ENCODE measurements at regions not wholly inside any gene's neighbourhood (a gene's known extent, or its start where the extent isn't known, plus 50 kb on each side); places are given as distances from the start of the nearest gene placed in this dataset.

GRCh38 chr3:113111011-113111707, 100.2 kb upstream of the BOC start:
- no peaks in the 10 kb centered on the region for H3K27me3 ChIP-seq (ENCODE audit: control insufficient read depth, extremely low read depth, insufficient read depth, low read length)
- H3K9ac ChIP-seq (ENCODE audit: control insufficient read depth, extremely low read depth, insufficient read depth, low read length), result no peak overlapping the region
- H3K27ac ChIP-seq (ENCODE audit: control insufficient read depth, insufficient read depth, low read length), result no peak overlapping the region
- FAIRE-seq (peak; percentile 86), DNase-seq (ENCODE audit: low read depth, low spot score) (no peak)
- peaks cover 5% of the 10 kb centered on the region for H3K4me1 ChIP-seq (ENCODE audit: control insufficient read depth, extremely low read depth, insufficient read depth, low read length)
- no peaks in the 10 kb centered on the region for H3K9me1 ChIP-seq (ENCODE audit: control insufficient read depth, extremely low read depth, insufficient read depth, low read length)
- H2AFZ ChIP-seq (ENCODE audit: control insufficient read depth, low read length), result no peak overlapping the region
- H3K79me2 ChIP-seq (ENCODE audit: control insufficient read depth, insufficient read depth, low read length), result no peaks in the 10 kb centered on the region
- H3K4me2 ChIP-seq (ENCODE audit: control insufficient read depth, extremely low read depth, insufficient read depth, low read depth, low read length), result no peak overlapping the region
- no peak overlapping the region for H3K4me3 ChIP-seq (ENCODE audit: control insufficient read depth in 2 of 3, extremely low read depth in 1 of 3, insufficient read depth in 2 of 3, low read depth in 1 of 3, low read length in 3 of 3)
- no peaks in the 10 kb centered on the region for H4K20me1 ChIP-seq (ENCODE audit: control insufficient read depth, extremely low read depth, insufficient read depth, low read length)
- dilution Hi-C loops (cut with MboI; ENCODE audit: extremely low pct_ligation_motif_present, low sequenced_read_pairs), result no loop called here
- H3K36me3 ChIP-seq (ENCODE audit: control insufficient read depth in 2 of 2, extremely low read depth in 1 of 2, insufficient read depth in 2 of 2, low read length in 2 of 2), result no peaks in the 10 kb centered on the region
- H3K9me3 ChIP-seq (ENCODE audit: control insufficient read depth, low read depth, low read length), result no peaks in the 10 kb centered on the region
- TF ChIP-seq EZH2 (IDR thresholded peaks at IDR 0.05; ENCODE audit: low read length) (no peak), CTCF (optimal IDR thresholded peaks at IDR 0.05 in 1 of 3, IDR thresholded peaks at IDR 0.05 in 1 of 3, conservative IDR thresholded peaks at IDR 0.05 in 1 of 3; ENCODE audit: extremely low read depth in 1 of 3, insufficient read depth in 2 of 3, low read length in 3 of 3) (no peak)

GRCh38 chr3:113113361-113113760, 98.0 kb upstream of the BOC start:
- Histone ChIP-seq H4K20me1 (ENCODE audit: control insufficient read depth, extremely low read depth, insufficient read depth, low read length) (no peaks in the 10 kb centered on the region), H3K4me3 (ENCODE audit: control insufficient read depth in 2 of 3, extremely low read depth in 1 of 3, insufficient read depth in 2 of 3, low read depth in 1 of 3, low read length in 3 of 3) (no peak overlapping the region), H3K4me2 (ENCODE audit: control insufficient read depth, extremely low read depth, insufficient read depth, low read depth, low read length) (no peak overlapping the region), H3K9ac (ENCODE audit: control insufficient read depth, extremely low read depth, insufficient read depth, low read length) (no peak overlapping the region), H3K36me3 (ENCODE audit: control insufficient read depth in 2 of 2, extremely low read depth in 1 of 2, insufficient read depth in 2 of 2, low read length in 2 of 2) (no peaks in the 10 kb centered on the region), H3K27ac (ENCODE audit: control insufficient read depth, insufficient read depth, low read length) (no peak overlapping the region), H3K27me3 (ENCODE audit: control insufficient read depth, extremely low read depth, insufficient read depth, low read length) (no peaks in the 10 kb centered on the region), H3K79me2 (ENCODE audit: control insufficient read depth, insufficient read depth, low read length) (no peaks in the 10 kb centered on the region), H2AFZ (ENCODE audit: control insufficient read depth, low read length) (no peak overlapping the region), H3K9me1 (ENCODE audit: control insufficient read depth, extremely low read depth, insufficient read depth, low read length) (no peaks in the 10 kb centered on the region), H3K4me1 (ENCODE audit: control insufficient read depth, extremely low read depth, insufficient read depth, low read length) (peaks cover 10% of the 10 kb centered on the region), H3K9me3 (ENCODE audit: control insufficient read depth, low read depth, low read length) (no peaks in the 10 kb centered on the region)
- no peak for TF ChIP-seq EZH2 (IDR thresholded peaks at IDR 0.05; ENCODE audit: low read length)
- TF ChIP-seq CTCF (optimal IDR thresholded peaks at IDR 0.05 in 1 of 3, IDR thresholded peaks at IDR 0.05 in 1 of 3, conservative IDR thresholded peaks at IDR 0.05 in 1 of 3; ENCODE audit: extremely low read depth in 1 of 3, insufficient read depth in 2 of 3, low read length in 3 of 3), result no peak
- dilution Hi-C loops (cut with MboI; ENCODE audit: extremely low pct_ligation_motif_present, low sequenced_read_pairs), result no loop called here
- FAIRE-seq (no peak), DNase-seq (ENCODE audit: low read depth, low spot score) (no peak)
